GM23338 (cell line): ENCODE measurements at regions not wholly inside any gene's neighbourhood (a gene's known extent, or its start where the extent isn't known, plus 50 kb on each side); places are given as distances from the start of the nearest gene placed in this dataset.

Experiments
- ATAC-seq: fragments of 200-7000 bp; cut with Tn5 transposase; 3 replicates; pipeline ENCODE4 v1.9.1; 2020
- DNase-seq: peaks from one replicate; pipeline ENCODE4 v3.0.0-alpha.2; 2015; ENCODE audit warnings: low spot score
- H2AFZ ChIP-seq: fragments of 200-600 bp; sonication (generic); 2 replicates; pipeline ENCODE4 v1.8.0; 2016; ENCODE audit warnings: antibody characterized with exemption, mild to moderate bottlenecking, moderate library complexity
- H3F3A ChIP-seq: fragments of 200-600 bp; sonication (generic); replicated peaks from 2 replicates; pipeline ENCODE4 v1.8.0; 2017; ENCODE audit warnings: antibody characterized with exemption, mixed run types, low read depth
- H3K27ac ChIP-seq: fragments of 200-600 bp; sonication (generic); 2 replicates; pipeline ENCODE4 v1.6.1; 2016; ENCODE audit warnings: low read depth
- H3K27me3 ChIP-seq: fragments of 200-600 bp; sonication (generic); 2 replicates; pipeline ENCODE4 v1.8.0; 2016; ENCODE audit warnings: mild to moderate bottlenecking, mixed run types, moderate library complexity; ENCODE audit not compliant: insufficient read depth
- H3K36me3 ChIP-seq: fragments of 200-600 bp; sonication (generic); 2 replicates; pipeline ENCODE4 v1.8.0; 2016; ENCODE audit warnings: mild to moderate bottlenecking; ENCODE audit not compliant: insufficient read depth
- H3K4me1 ChIP-seq: fragments of 200-600 bp; sonication (generic); 2 replicates; pipeline ENCODE4 v1.8.0; 2016; ENCODE audit warnings: mild to moderate bottlenecking, moderate library complexity; ENCODE audit not compliant: insufficient read depth
- H3K4me2 ChIP-seq: fragments of 200-600 bp; sonication (generic); 2 replicates; pipeline ENCODE4 v1.7.1; 2017; ENCODE audit warnings: mixed run types
- H3K4me3 ChIP-seq: fragments of 200-600 bp; sonication (generic); 2 replicates; pipeline ENCODE4 v1.6.1; 2016; ENCODE audit warnings: mixed run types
- H3K79me2 ChIP-seq: fragments of 200-600 bp; sonication (generic); replicated peaks from 2 replicates; pipeline ENCODE4 v1.8.0; 2017; ENCODE audit warnings: mild to moderate bottlenecking; ENCODE audit not compliant: insufficient read depth
- H3K9me2 ChIP-seq: fragments of 200-600 bp; sonication (generic); 2 replicates; pipeline ENCODE4 v1.8.0; 2017; ENCODE audit not compliant: insufficient read depth
- H4K20me1 ChIP-seq: fragments of 200-600 bp; sonication (generic); replicated peaks from 2 replicates; pipeline ENCODE4 v1.8.0; 2017; ENCODE audit warnings: mild to moderate bottlenecking; ENCODE audit not compliant: insufficient read depth
- H3K27ac Mint-ChIP-seq: 2 replicates; pipeline ENCODE4 v1.8.0; 2020; ENCODE audit warnings: inconsistent platforms, mild to moderate bottlenecking, moderate library complexity, mixed read lengths
- H3K27me3 Mint-ChIP-seq: 3 replicates; pipeline ENCODE4 v1.8.0; 2022; ENCODE audit warnings: low read depth, mild to moderate bottlenecking, moderate library complexity, mixed read lengths, inconsistent platforms; ENCODE audit not compliant: insufficient read depth, poor library complexity
- H3K36me3 Mint-ChIP-seq: 3 replicates; pipeline ENCODE4 v1.8.0; 2021; ENCODE audit warnings: low read depth, mild to moderate bottlenecking, inconsistent platforms, moderate library complexity, mixed read lengths
- H3K4me1 Mint-ChIP-seq: 3 replicates; pipeline ENCODE4 v1.8.0; 2020; ENCODE audit warnings: mild to moderate bottlenecking, inconsistent platforms, mixed read lengths
- H3K4me3 Mint-ChIP-seq: 3 replicates; pipeline ENCODE4 v1.8.0; 2021; ENCODE audit warnings: moderate library complexity, mild to moderate bottlenecking, inconsistent platforms, mixed read lengths
- H3K9me3 Mint-ChIP-seq: 3 replicates; pipeline ENCODE4 v1.8.0; 2020; ENCODE audit warnings: moderate library complexity, mild to moderate bottlenecking, inconsistent platforms, mixed read lengths
- CREB1 ChIP-seq: fragments of 250-450 bp; sonication (Bioruptor Pico); IDR thresholded peaks from 2 replicates; pipeline ENCODE4 v1.5.0; 2020; ENCODE audit warnings: low read depth, mild to moderate bottlenecking, moderate library complexity
- CTCF ChIP-seq, 2 experiments: fragments of 200-600 bp in 1 of 2; sonication (generic) in 1 of 2; conservative IDR thresholded peaks; 2 replicates each; pipeline versions ENCODE4 v1.5.1 to v1.6.1; 2016 to 2017; ENCODE audit warnings: antibody characterized with exemption in 2 of 2, low read depth in 2 of 2, mild to moderate bottlenecking in 2 of 2, moderate library complexity in 1 of 2
- ETS1 ChIP-seq: IDR thresholded peaks from 2 replicates; pipeline ENCODE4 v1.6.1; 2016; ENCODE audit warnings: antibody characterized with exemption
- EZH2phosphoT487 ChIP-seq: fragments of 200-600 bp; sonication (generic); IDR thresholded peaks from one replicate; pipeline ENCODE4 v1.8.1; 2018; ENCODE audit warnings: antibody characterized with exemption; ENCODE audit not compliant: unreplicated experiment
- NANOG ChIP-seq: IDR thresholded peaks from 2 replicates; pipeline ENCODE4 v1.6.1; 2016; ENCODE audit warnings: antibody characterized with exemption, borderline replicate concordance
- POLR2AphosphoS5 ChIP-seq: IDR thresholded peaks from 2 replicates; pipeline ENCODE4 v1.6.1; 2016; ENCODE audit warnings: antibody characterized with exemption, low read depth
- REST ChIP-seq: IDR thresholded peaks from one replicate; pipeline ENCODE4 v1.6.1; 2018; ENCODE audit warnings: antibody characterized with exemption; ENCODE audit not compliant: unreplicated experiment
- STAT1 ChIP-seq: IDR thresholded peaks from one replicate; pipeline ENCODE4 v1.6.1; 2016; ENCODE audit warnings: antibody characterized with exemption; ENCODE audit not compliant: unreplicated experiment
- ZNF114 ChIP-seq: fragments of 250-450 bp; sonication (Bioruptor Pico); IDR thresholded peaks from 2 replicates; pipeline ENCODE4 v1.5.0; 2020; ENCODE audit warnings: mild to moderate bottlenecking, moderate library complexity
- ZNF462 ChIP-seq: fragments of 250-450 bp; sonication (Bioruptor Pico); IDR thresholded peaks from 2 replicates; pipeline ENCODE4 v1.5.0; 2020; ENCODE audit warnings: mild to moderate bottlenecking, moderate library complexity

- Mint-ChIP-seq H3K27ac (no peak overlapping the region), H3K36me3 (no peaks in the 10 kb centered on the region), H3K4me3 (no peak overlapping the region), H3K4me1 (peaks cover 5% of the 10 kb centered on the region; the same call in 2 of the 3 replicates), H3K27me3 (peaks cover 3% of the 10 kb centered on the region), H3K9me3 (no peaks in the 10 kb centered on the region)
- H4K20me1 ChIP-seq = no peaks in the 10 kb centered on the region
- H3K36me3 ChIP-seq = no peaks in the 10 kb centered on the region
- H3K27ac ChIP-seq = no peak overlapping the region
- no peak for DNase-seq
- no peaks in the 10 kb centered on the region for H3K27me3 ChIP-seq
- no peak overlapping the region for H3K4me3 ChIP-seq
- H3K9me2 ChIP-seq = peaks cover 6% of the 10 kb centered on the region; the same call in 1 of the 2 replicates
- no peak for TF ChIP-seq POLR2AphosphoS5
- H3K4me1 ChIP-seq = no peaks in the 10 kb centered on the region
- no peak for ATAC-seq
- no peaks in the 10 kb centered on the region for H3F3A ChIP-seq
- no peaks in the 10 kb centered on the region for H3K79me2 ChIP-seq
- H3K4me2 ChIP-seq = no peak overlapping the region
- H2AFZ ChIP-seq = no peak overlapping the region
These were observed 137.9 kb upstream of the PRR23C start for GRCh38 chr3:139182598-139182997.

- no peaks in the 10 kb centered on the region for H3K36me3 ChIP-seq
- Mint-ChIP-seq H3K27me3 (peaks cover 3% of the 10 kb centered on the region), H3K27ac (no peak overlapping the region), H3K9me3 (peaks cover 8% of the 10 kb centered on the region), H3K4me1 (peaks cover 5% of the 10 kb centered on the region; the same call in 2 of the 3 replicates), H3K36me3 (no peaks in the 10 kb centered on the region), H3K4me3 (no peak overlapping the region)
- ATAC-seq (no peak), DNase-seq (no peak)
- no peaks in the 10 kb centered on the region for H3K27me3 ChIP-seq
- H4K20me1 ChIP-seq = no peaks in the 10 kb centered on the region
- peaks cover 10% of the 10 kb centered on the region; the same call in 1 of the 2 replicates for H3K9me2 ChIP-seq
- H3K4me2 ChIP-seq = no peak overlapping the region
- H3K79me2 ChIP-seq = no peaks in the 10 kb centered on the region
- H3F3A ChIP-seq = no peaks in the 10 kb centered on the region
- 0 out of 2 replicates have a peak overlapping the region, but pooled peaks have one; percentile 10 for H2AFZ ChIP-seq
- no peak overlapping the region for H3K27ac ChIP-seq
- no peak overlapping the region for H3K4me3 ChIP-seq
- H3K4me1 ChIP-seq = no peaks in the 10 kb centered on the region
- TF ChIP-seq ZNF114 (CRISPR knock-in tag) (no peak), CTCF (conservative IDR thresholded peaks at IDR 0.05; ENCODE audit: low read depth in 2 of 2) (no peak), CREB1 (no peak), ZNF462 (CRISPR knock-in tag) (no peak), ETS1 (no peak), POLR2AphosphoS5 (no peak), EZH2phosphoT487 (no peak), NANOG (no peak), STAT1 (no peak), REST (no peak)
These were observed 140.8 kb upstream of the PRR23C start for GRCh38 chr3:139185527-139185926.
